Endodermal cell (in vitro differentiated cells): ENCODE measurements at regions not wholly inside any gene's neighbourhood (a gene's known extent, or its start where the extent isn't known, plus 50 kb on each side); places are given as distances from the start of the nearest gene placed in this dataset.

ENCODE experiments used
- DNase-seq: peaks from one replicate; pipeline ENCODE4 v3.0.0-alpha.2; 2017
- H3K27ac ChIP-seq: 2 replicates; pipeline ENCODE4 v1.5.1; 2013; ENCODE audit warnings: mild to moderate bottlenecking, low read depth, low read length, moderate library complexity
- H3K27me3 ChIP-seq: 2 replicates; pipeline ENCODE4 v1.6.1; 2013; ENCODE audit warnings: mild to moderate bottlenecking, low read length, moderate library complexity; ENCODE audit not compliant: insufficient read depth, control insufficient read depth, poor library complexity, severe bottlenecking
- H3K36me3 ChIP-seq: 2 replicates; pipeline ENCODE4 v1.7.0; 2013; ENCODE audit warnings: mild to moderate bottlenecking, low read length, moderate library complexity; ENCODE audit not compliant: control insufficient read depth, insufficient read depth
- H3K4me1 ChIP-seq: one replicate; pipeline ENCODE4 v1.7.0; 2013; ENCODE audit warnings: low read length; ENCODE audit not compliant: control insufficient read depth, insufficient read depth
- H3K4me3 ChIP-seq: 2 replicates; pipeline ENCODE4 v1.5.1; 2013; ENCODE audit warnings: mild to moderate bottlenecking, low read length, moderate library complexity
- H3K9ac ChIP-seq: 2 replicates; pipeline ENCODE4 v1.6.1; 2013; ENCODE audit warnings: mild to moderate bottlenecking, low read length, moderate library complexity; ENCODE audit not compliant: poor library complexity, severe bottlenecking; ENCODE audit errors: extremely low read depth
- H3K9me3 ChIP-seq: 2 replicates; pipeline ENCODE4 v1.6.1; 2013; ENCODE audit warnings: mild to moderate bottlenecking, low read length, moderate library complexity; ENCODE audit not compliant: control insufficient read depth
- H3K27ac Mint-ChIP-seq: 2 replicates; pipeline ENCODE4 v1.8.0; 2020; ENCODE audit warnings: mixed read lengths
- H3K27me3 Mint-ChIP-seq: 2 replicates; pipeline ENCODE4 v1.8.0; 2021; ENCODE audit warnings: mild to moderate bottlenecking, mixed read lengths; ENCODE audit not compliant: insufficient read depth
- H3K36me3 Mint-ChIP-seq: 2 replicates; pipeline ENCODE4 v1.8.0; 2020; ENCODE audit warnings: low read depth, mixed read lengths
- H3K4me1 Mint-ChIP-seq: 2 replicates; pipeline ENCODE4 v1.8.0; 2020; ENCODE audit warnings: mixed read lengths
- H3K4me3 Mint-ChIP-seq: 2 replicates; pipeline ENCODE4 v1.8.0; 2020; ENCODE audit warnings: mild to moderate bottlenecking, moderate library complexity, mixed read lengths
- H3K9me3 Mint-ChIP-seq: 2 replicates; pipeline ENCODE4 v1.8.0; 2020; ENCODE audit warnings: mild to moderate bottlenecking, mixed read lengths
- CTCF ChIP-seq: fragments of 200-600 bp; sonication (generic); conservative IDR thresholded peaks from 2 replicates; pipeline ENCODE4 v1.5.0; 2021; ENCODE audit warnings: antibody characterized with exemption, mild to moderate bottlenecking
- WGBS, 2 experiments: methylation state at CpG; one replicate each; pipeline versions ENCODE4 v1.1.5 to v1.1.7; 2013; ENCODE audit warnings: missing lambda C conversion rate in 2 of 2, mixed read lengths in 1 of 2; ENCODE audit not compliant: insufficient coverage in 1 of 2, insufficient read length in 1 of 2; 5-methylcytosine and 5-hydroxymethylcytosine counted together

- no peaks in the 10 kb centered on the region for H3K9me3 Mint-ChIP-seq
- no peaks in the 10 kb centered on the region for H3K36me3 Mint-ChIP-seq
- no peaks in the 10 kb centered on the region for H3K27me3 Mint-ChIP-seq
- H3K4me1 Mint-ChIP-seq: no peaks in the 10 kb centered on the region
- Histone ChIP-seq H3K4me1 (no peaks in the 10 kb centered on the region), H3K9me3 (no peaks in the 10 kb centered on the region), H3K36me3 (no peaks in the 10 kb centered on the region), H3K9ac (no peak overlapping the region), H3K27ac (no peak overlapping the region), H3K27me3 (no peaks in the 10 kb centered on the region), H3K4me3 (no peak overlapping the region)
- no peak overlapping the region for H3K4me3 Mint-ChIP-seq
- DNase-seq: no peak
- WGBS, 2 experiments: 80 to 92% methylated on average over 2 to 3 of the region's 3 CpGs
- no peak for TF ChIP-seq CTCF
- H3K27ac Mint-ChIP-seq: no peak overlapping the region
Measured at GRCh38 chr7:81029511-81029910, 110.7 kb upstream of the SEMA3C start.

GRCh38 chr7:81025360-81025759, 106.5 kb upstream of the SEMA3C start:
- Mint-ChIP-seq H3K4me1 (no peaks in the 10 kb centered on the region), H3K36me3 (no peaks in the 10 kb centered on the region), H3K4me3 (no peak overlapping the region), H3K27ac (no peak overlapping the region), H3K27me3 (no peaks in the 10 kb centered on the region), H3K9me3 (no peaks in the 10 kb centered on the region)
- DNase-seq: no peak
- no peak for TF ChIP-seq CTCF
- Histone ChIP-seq H3K9me3 (no peaks in the 10 kb centered on the region), H3K4me1 (no peaks in the 10 kb centered on the region), H3K36me3 (no peaks in the 10 kb centered on the region), H3K9ac (no peak overlapping the region), H3K27me3 (no peaks in the 10 kb centered on the region), H3K27ac (no peak overlapping the region), H3K4me3 (no peak overlapping the region)
- WGBS, 2 experiments: no CpG with 5 or more reads among the region's 2 CpGs

GRCh38 chr7:81014908-81015307, 96.1 kb upstream of the SEMA3C start:
- H3K27me3 ChIP-seq: no peaks in the 10 kb centered on the region
- Mint-ChIP-seq H3K27me3 (no peaks in the 10 kb centered on the region), H3K4me1 (peaks cover 2% of the 10 kb centered on the region), H3K4me3 (no peak overlapping the region), H3K9me3 (peaks cover 6% of the 10 kb centered on the region), H3K36me3 (no peaks in the 10 kb centered on the region), H3K27ac (no peak overlapping the region)
- no peak for DNase-seq
- H3K4me1 ChIP-seq: no peaks in the 10 kb centered on the region
- no peak for TF ChIP-seq CTCF
- H3K4me3 ChIP-seq: no peak overlapping the region
- no peaks in the 10 kb centered on the region for H3K9me3 ChIP-seq
- WGBS, 2 experiments: 92 to 100% methylated on average over 1 of the region's 1 CpG
- no peaks in the 10 kb centered on the region for H3K36me3 ChIP-seq
- H3K9ac ChIP-seq: no peak overlapping the region
- H3K27ac ChIP-seq: no peak overlapping the region
